ENCODE measurements at regions not wholly inside any gene's neighbourhood (a gene's known extent, or its start where the extent isn't known, plus 50 kb on each side); places are given as distances from the start of the nearest gene placed in this dataset.

DNA sequence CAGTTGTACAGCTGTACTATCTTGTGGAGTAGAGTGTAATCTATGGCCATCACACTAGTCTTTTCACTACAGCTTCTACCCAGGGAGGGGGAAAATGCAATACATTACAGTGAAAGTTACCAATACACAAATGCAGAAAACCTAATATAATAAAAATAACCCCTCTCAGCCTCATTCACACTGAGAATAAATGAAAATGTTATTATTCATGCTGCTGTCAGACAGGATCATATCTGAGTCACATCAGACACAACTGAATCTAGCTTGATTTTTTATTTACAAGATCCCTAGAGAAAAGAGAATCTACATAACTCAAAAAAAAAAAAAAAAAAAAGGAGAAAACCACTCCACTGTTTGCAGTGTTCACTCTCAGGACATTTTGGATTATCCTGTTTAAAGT is 293.9 kb upstream of the ESRRG start:
- H3K27me3 ChIP-seq, result no peaks in the 10 kb centered on the region
- H3K4me1 ChIP-seq, result no peaks in the 10 kb centered on the region
- H3K4me3 ChIP-seq, result no peak overlapping the region
- intact Hi-C loops (cut with DNase I), result no loop called here
- DNase-seq, result no peak
- H3K27ac ChIP-seq, result no peak overlapping the region
- TF ChIP-seq POLR2AphosphoS5 (IDR thresholded peaks at IDR 0.05), result no peak
- TF ChIP-seq POLR2A (IDR thresholded peaks at IDR 0.05), result no peak
- TF ChIP-seq, protein P1, sequence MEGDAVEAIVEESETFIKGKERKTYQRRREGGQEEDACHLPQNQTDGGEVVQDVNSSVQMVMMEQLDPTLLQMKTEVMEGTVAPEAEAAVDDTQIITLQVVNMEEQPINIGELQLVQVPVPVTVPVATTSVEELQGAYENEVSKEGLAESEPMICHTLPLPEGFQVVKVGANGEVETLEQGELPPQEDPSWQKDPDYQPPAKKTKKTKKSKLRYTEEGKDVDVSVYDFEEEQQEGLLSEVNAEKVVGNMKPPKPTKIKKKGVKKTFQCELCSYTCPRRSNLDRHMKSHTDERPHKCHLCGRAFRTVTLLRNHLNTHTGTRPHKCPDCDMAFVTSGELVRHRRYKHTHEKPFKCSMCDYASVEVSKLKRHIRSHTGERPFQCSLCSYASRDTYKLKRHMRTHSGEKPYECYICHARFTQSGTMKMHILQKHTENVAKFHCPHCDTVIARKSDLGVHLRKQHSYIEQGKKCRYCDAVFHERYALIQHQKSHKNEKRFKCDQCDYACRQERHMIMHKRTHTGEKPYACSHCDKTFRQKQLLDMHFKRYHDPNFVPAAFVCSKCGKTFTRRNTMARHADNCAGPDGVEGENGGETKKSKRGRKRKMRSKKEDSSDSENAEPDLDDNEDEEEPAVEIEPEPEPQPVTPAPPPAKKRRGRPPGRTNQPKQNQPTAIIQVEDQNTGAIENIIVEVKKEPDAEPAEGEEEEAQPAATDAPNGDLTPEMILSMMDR (IDR thresholded peaks at IDR 0.05), result no peak
- TF ChIP-seq EP300 (IDR thresholded peaks at IDR 0.05), result no peak
- no peaks in the 10 kb centered on the region for H3K9me3 ChIP-seq
- no peaks in the 10 kb centered on the region for H3K36me3 ChIP-seq

DNA sequence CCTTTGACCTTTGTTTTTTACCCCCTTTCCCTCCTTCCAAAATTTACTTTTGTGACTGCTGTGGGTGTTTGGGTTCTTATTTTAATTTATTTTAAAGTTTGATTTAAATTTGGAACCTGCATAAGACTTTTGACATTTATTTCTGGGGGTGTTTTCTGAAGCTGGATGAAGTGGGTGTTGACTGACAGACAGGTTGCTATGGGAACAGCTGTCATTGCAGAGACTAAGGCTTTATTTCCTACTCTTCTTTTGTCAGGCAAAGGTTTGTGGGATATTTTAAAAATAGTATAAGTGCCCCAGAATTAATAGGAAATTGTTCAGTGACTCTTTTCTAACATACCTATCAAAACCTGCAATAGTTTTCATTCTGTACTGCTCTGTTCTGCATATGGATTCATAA is 290.8 kb upstream of the ESRRG start:
- no peaks in the 10 kb centered on the region for H3K4me1 ChIP-seq
- no peak overlapping the region for H3K4me3 ChIP-seq
- no peak for DNase-seq
- no peak overlapping the region for H3K27ac ChIP-seq
- no peaks in the 10 kb centered on the region for H3K9me3 ChIP-seq
- intact Hi-C loops (cut with DNase I), result no loop called here
- H3K27me3 ChIP-seq, result no peaks in the 10 kb centered on the region
- H3K36me3 ChIP-seq, result no peaks in the 10 kb centered on the region
- TF ChIP-seq EP300 (IDR thresholded peaks at IDR 0.05), result no peak

DNA sequence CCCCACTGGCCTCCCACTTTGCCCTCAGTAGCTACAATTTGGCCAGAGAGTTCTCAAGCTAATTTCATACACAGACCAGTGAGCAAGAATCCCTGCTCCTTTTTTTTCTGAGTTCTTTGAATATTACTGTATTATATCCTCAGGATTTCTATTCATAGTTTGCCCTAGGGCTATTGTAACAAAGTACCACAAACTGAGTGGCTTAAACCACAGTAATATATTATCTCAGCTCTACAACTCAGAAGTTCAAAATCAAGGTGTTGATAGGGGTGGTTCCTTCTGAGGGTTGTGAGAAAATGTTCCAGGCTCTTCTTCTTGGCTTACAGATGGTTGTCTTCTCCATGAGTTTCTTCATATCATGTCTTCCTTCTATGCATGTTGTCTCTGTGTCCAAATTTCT is 289.4 kb upstream of the ESRRG start:
- Histone ChIP-seq H3K27ac (no peak overlapping the region), H3K4me1 (no peaks in the 10 kb centered on the region), H3K9me3 (no peaks in the 10 kb centered on the region), H3K4me3 (no peak overlapping the region), H3K27me3 (no peaks in the 10 kb centered on the region), H3K36me3 (no peaks in the 10 kb centered on the region)
- DNase-seq, result no peak
- TF ChIP-seq EP300 (IDR thresholded peaks at IDR 0.05), result no peak
- TF ChIP-seq, protein P1 (IDR thresholded peaks at IDR 0.05), result no peak
- no peak for TF ChIP-seq POLR2A (IDR thresholded peaks at IDR 0.05)
- no peak for TF ChIP-seq POLR2AphosphoS5 (IDR thresholded peaks at IDR 0.05)
- intact Hi-C loops (cut with DNase I), result no loop called here

DNA sequence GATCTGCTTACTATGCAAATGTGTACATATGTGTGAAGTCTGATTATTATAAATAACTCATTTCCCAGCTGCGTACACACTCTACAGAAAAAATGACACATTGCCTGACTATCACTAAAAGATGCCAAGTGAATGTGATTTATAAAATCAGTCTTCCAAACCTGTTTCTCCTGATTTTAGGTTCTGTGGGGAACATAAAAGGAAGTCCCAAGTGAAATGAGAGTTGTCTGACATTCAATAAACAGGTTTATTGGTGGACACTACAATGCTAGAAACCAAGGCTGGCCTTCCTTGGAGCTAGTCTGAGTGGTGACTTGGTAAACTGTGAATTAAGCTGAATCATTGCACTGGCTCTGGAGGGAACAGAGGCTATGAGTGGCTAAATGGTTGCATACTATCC is 287.9 kb upstream of the ESRRG start:
- 96 to 100% methylated on average over 1 of the region's 1 CpG for WGBS, 2 donors
- intact Hi-C loops (cut with DNase I), result no loop called here
- no peak overlapping the region for H3K27ac ChIP-seq
- no peaks in the 10 kb centered on the region for H3K27me3 ChIP-seq
- TF ChIP-seq POLR2AphosphoS5 (IDR thresholded peaks at IDR 0.05) (no peak), POLR2A (IDR thresholded peaks at IDR 0.05) (no peak), EP300 (IDR thresholded peaks at IDR 0.05) (no peak)
- TF ChIP-seq, protein P1 (IDR thresholded peaks at IDR 0.05), result no peak
- no peak for DNase-seq
- no peaks in the 10 kb centered on the region for H3K9me3 ChIP-seq
- no peak overlapping the region for H3K4me3 ChIP-seq
- H3K4me1 ChIP-seq, result no peaks in the 10 kb centered on the region
- no peaks in the 10 kb centered on the region for H3K36me3 ChIP-seq

DNA sequence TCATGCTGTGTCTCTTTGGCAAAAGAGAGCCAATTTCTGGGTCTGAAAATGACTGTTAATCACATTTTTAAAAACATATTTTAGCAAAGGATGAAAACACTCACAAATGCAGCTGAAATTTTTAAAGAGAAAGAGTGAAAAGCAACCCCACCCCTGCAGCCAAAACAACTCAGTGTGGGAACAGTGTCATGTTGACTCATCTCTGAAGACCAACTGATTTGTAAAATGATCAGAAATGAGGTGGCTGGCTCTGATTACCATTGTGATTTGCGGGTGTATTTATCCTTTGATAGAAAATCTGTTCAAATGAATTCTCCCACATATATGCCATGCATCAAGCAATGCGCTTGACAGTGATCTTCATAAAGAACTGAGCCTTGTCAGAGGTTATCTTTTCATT is 287.0 kb upstream of the ESRRG start:
- intact Hi-C loops (cut with DNase I), result no loop called here
- no peaks in the 10 kb centered on the region for H3K36me3 ChIP-seq
- H3K9me3 ChIP-seq, result no peaks in the 10 kb centered on the region
- no peaks in the 10 kb centered on the region for H3K4me1 ChIP-seq
- no peak for TF ChIP-seq POLR2AphosphoS5 (IDR thresholded peaks at IDR 0.05)
- no peaks in the 10 kb centered on the region for H3K27me3 ChIP-seq
- no peak overlapping the region for H3K27ac ChIP-seq
- 87 to 94% methylated on average over 2 of the region's 2 CpGs for WGBS, 2 donors
- no peak for DNase-seq
- H3K4me3 ChIP-seq, result no peak overlapping the region

DNA sequence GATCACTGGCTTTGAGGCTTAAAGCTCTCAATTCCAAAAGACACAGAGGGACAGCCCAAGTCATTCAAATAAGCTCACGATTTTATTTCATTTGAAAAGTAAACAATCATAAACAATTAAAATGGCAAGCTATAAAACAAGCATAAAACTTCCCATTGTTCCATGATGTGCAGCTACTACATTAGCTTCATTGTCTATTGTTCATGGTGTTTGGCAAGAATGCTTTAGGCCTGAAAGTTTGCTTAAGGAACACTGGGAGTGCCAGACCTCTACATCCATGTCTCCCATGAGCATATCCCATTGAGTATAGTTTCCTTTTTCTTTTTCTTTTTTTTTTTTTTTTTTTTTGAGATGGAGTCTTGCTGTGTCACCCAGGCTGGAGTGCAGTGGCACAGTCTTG is 286.1 kb upstream of the ESRRG start:
- no peaks in the 10 kb centered on the region for H3K36me3 ChIP-seq
- no peaks in the 10 kb centered on the region for H3K27me3 ChIP-seq
- 8 to 45% methylated on average over 1 of the region's 1 CpG for WGBS, 2 donors
- no peak overlapping the region for H3K27ac ChIP-seq
- TF ChIP-seq, protein P1 (IDR thresholded peaks at IDR 0.05), result no peak
- TF ChIP-seq POLR2A (IDR thresholded peaks at IDR 0.05) (no peak), EP300 (IDR thresholded peaks at IDR 0.05) (no peak), POLR2AphosphoS5 (IDR thresholded peaks at IDR 0.05) (no peak)
- DNase-seq, result no peak
- no peaks in the 10 kb centered on the region for H3K9me3 ChIP-seq
- no peak overlapping the region for H3K4me3 ChIP-seq
- H3K4me1 ChIP-seq, result no peaks in the 10 kb centered on the region
- intact Hi-C loops (cut with DNase I), result no loop called here
